ENCODE measurements at regions not wholly inside any gene's neighbourhood (a gene's known extent, or its start where the extent isn't known, plus 50 kb on each side); places are given as distances from the start of the nearest gene placed in this dataset.

GRCh38 chr1:222918801-222919477, 104.1 kb downstream of the DISP1 start:
- no peaks in the 10 kb centered on the region for H3K9me3 ChIP-seq (ENCODE audit: control insufficient read depth, insufficient read depth, low read depth, low read length)
- peaks cover 8% of the 10 kb centered on the region; the same call in 1 of the 2 replicates for H3K4me1 ChIP-seq (ENCODE audit: control insufficient read depth, insufficient read depth, low read length)
- H3K4me3 ChIP-seq (ENCODE audit: low read depth, low read length), result no peak overlapping the region
- ChIA-PET CTCF (no interaction called here), POLR2A (no interaction called here)
- no peaks in the 10 kb centered on the region for H3K36me3 ChIP-seq (ENCODE audit: control insufficient read depth in 2 of 2, insufficient read depth in 1 of 2, low read length in 2 of 2)
- TF ChIP-seq GLIS1 (tag by site-specific recombination; IDR thresholded peaks at IDR 0.05) (no peak), SALL2 (tag by site-specific recombination; IDR thresholded peaks at IDR 0.05; ENCODE audit: borderline replicate concordance) (no peak), GFI1B (tag by site-specific recombination; IDR thresholded peaks at IDR 0.05) (no peak), YY1 (tag by site-specific recombination; IDR thresholded peaks at IDR 0.05) (no peak), PRDM2 (tag by site-specific recombination; IDR thresholded peaks at IDR 0.05; ENCODE audit: borderline replicate concordance) (no peak), ZNF2 (tag by site-specific recombination; IDR thresholded peaks at IDR 0.05) (no peak), ZNF23 (tag by site-specific recombination; IDR thresholded peaks at IDR 0.05; ENCODE audit: borderline replicate concordance) (no peak)
- no peak overlapping the region for H3K27ac ChIP-seq (ENCODE audit: extremely low read depth, low read depth, low read length)

GRCh38 chr1:222919478-222919865, 104.6 kb downstream of the DISP1 start:
- ChIA-PET POLR2A (no interaction called here), CTCF (interaction anchor here (0.7 kb wide), 1 partner anchor 126 kb away, joined by 3 read pairs; no protein-coding TSS in a partner anchor)
- Histone ChIP-seq H3K27ac (ENCODE audit: extremely low read depth, low read depth, low read length) (no peak overlapping the region), H3K4me3 (ENCODE audit: low read depth, low read length) (no peak overlapping the region), H3K4me1 (ENCODE audit: control insufficient read depth, insufficient read depth, low read length) (peaks cover 13% of the 10 kb centered on the region; the same call in 1 of the 2 replicates), H3K36me3 (ENCODE audit: control insufficient read depth in 2 of 2, insufficient read depth in 1 of 2, low read length in 2 of 2) (no peaks in the 10 kb centered on the region), H3K9me3 (ENCODE audit: control insufficient read depth, insufficient read depth, low read depth, low read length) (no peaks in the 10 kb centered on the region)
- TF ChIP-seq ZNF148 (tag by site-specific recombination; IDR thresholded peaks at IDR 0.05; ENCODE audit: borderline replicate concordance), result no peak
- no peak for TF ChIP-seq ZNF544 (tag by site-specific recombination; IDR thresholded peaks at IDR 0.05)
- TF ChIP-seq ZNF777 (tag by site-specific recombination; IDR thresholded peaks at IDR 0.05; ENCODE audit: borderline replicate concordance), result no peak
- no peak for TF ChIP-seq ZNF112 (tag by site-specific recombination; IDR thresholded peaks at IDR 0.05)
- no peak for TF ChIP-seq ZNF600 (tag by site-specific recombination; IDR thresholded peaks at IDR 0.05)
- TF ChIP-seq BCL11A (tag by site-specific recombination; IDR thresholded peaks at IDR 0.05; ENCODE audit: low read depth), result no peak
- TF ChIP-seq ZNF473 (tag by site-specific recombination; IDR thresholded peaks at IDR 0.05), result no peak
- no peak for TF ChIP-seq ZNF341 (tag by site-specific recombination; IDR thresholded peaks at IDR 0.05; ENCODE audit: low read depth)
- TF ChIP-seq TCF7L2 (IDR thresholded peaks at IDR 0.05; ENCODE audit: borderline replicate concordance, low read depth, low read length), result no peak
- TF ChIP-seq ZNF157 (tag by site-specific recombination; IDR thresholded peaks at IDR 0.05), result no peak
- no peak for TF ChIP-seq ZBTB6 (tag by site-specific recombination; IDR thresholded peaks at IDR 0.05)
- TF ChIP-seq GFI1B (tag by site-specific recombination; IDR thresholded peaks at IDR 0.05), result no peak
- no peak for TF ChIP-seq PRDM1 (tag by site-specific recombination; IDR thresholded peaks at IDR 0.05)
